OCI-LY7 (cell line): ENCODE measurements at regions not wholly inside any gene's neighbourhood (a gene's known extent, or its start where the extent isn't known, plus 50 kb on each side); places are given as distances from the start of the nearest gene placed in this dataset.

Source experiments
- BruUV-seq: library from RNA; stranded (reverse); fragments of 400-500 nt; replicated peaks from 2 replicates; lab custom pipeline; 2021; lab: Mats Ljungman, UMichigan
- CTCF ChIA-PET: fragments of 300-600 bp; sonication (Branson Sonifier 250); formaldehyde crosslinking; loops from one replicate; lab custom pipeline; 2022; ENCODE audit warnings: antibody characterized with exemption; ENCODE audit not compliant: unreplicated experiment; lab: Charles Lee
- POLR2A ChIA-PET: fragments of 300-600 bp; sonication (Branson Sonifier 250); formaldehyde crosslinking; loops from one replicate; lab custom pipeline; 2022; ENCODE audit warnings: antibody characterized with exemption; lab: Charles Lee
- DNase-seq: peaks from one replicate; pipeline ENCODE4 v3.0.0-alpha.2; 2015; ENCODE audit warnings: low spot score
- H2AFZ ChIP-seq: fragments of 200-600 bp; sonication (generic), shearing (Covaris generic); 2 replicates; pipeline ENCODE4 v1.6.1; 2014; ENCODE audit warnings: mild to moderate bottlenecking, antibody characterized with exemption, low read length, moderate library complexity
- H3K27ac ChIP-seq: fragments of 200-600 bp; sonication (generic); 2 replicates; pipeline ENCODE4 v1.5.1; 2014; ENCODE audit warnings: mixed run types, low read depth, mild to moderate bottlenecking, moderate library complexity, low read length, inconsistent platforms; ENCODE audit not compliant: poor library complexity, severe bottlenecking
- H3K36me3 ChIP-seq: fragments of 200-600 bp; sonication (generic); 2 replicates; pipeline ENCODE4 v1.6.1; 2014; ENCODE audit warnings: mild to moderate bottlenecking, antibody characterized with exemption, low read length, moderate library complexity, mixed read lengths; ENCODE audit not compliant: insufficient read depth
- H3K4me1 ChIP-seq: fragments of 200-600 bp; sonication (generic); 2 replicates; pipeline ENCODE4 v1.5.1; 2014; ENCODE audit warnings: mild to moderate bottlenecking, low read length; ENCODE audit not compliant: insufficient read depth, poor library complexity, severe bottlenecking
- H3K4me2 ChIP-seq: fragments of 200-600 bp; sonication (generic); 2 replicates; pipeline ENCODE4 v1.6.1; 2014; ENCODE audit warnings: mild to moderate bottlenecking, low read length
- H3K4me3 ChIP-seq: fragments of 200-600 bp; sonication (generic); 2 replicates; pipeline ENCODE4 v1.5.1; 2014; ENCODE audit warnings: mild to moderate bottlenecking, low read depth, low read length; ENCODE audit not compliant: poor library complexity, severe bottlenecking
- H3K79me2 ChIP-seq: fragments of 200-600 bp; sonication (generic); 2 replicates; pipeline ENCODE4 v1.6.1; 2016; ENCODE audit warnings: low read depth, mild to moderate bottlenecking, low read length, moderate library complexity, mixed read lengths; ENCODE audit not compliant: insufficient read depth
- H3K9me2 ChIP-seq: fragments of 200-600 bp; sonication (generic); 2 replicates; pipeline ENCODE4 v1.6.1; 2016; ENCODE audit warnings: mild to moderate bottlenecking, low read length, mixed read lengths; ENCODE audit not compliant: insufficient read depth
- H3K9me3 ChIP-seq: fragments of 200-600 bp; sonication (generic); 2 replicates; pipeline ENCODE4 v1.6.1; 2014; ENCODE audit warnings: mild to moderate bottlenecking, mixed run types, low read length, mixed read lengths
- H4K20me1 ChIP-seq: fragments of 200-600 bp; sonication (generic); 2 replicates; pipeline ENCODE4 v1.6.1; 2014; ENCODE audit warnings: mild to moderate bottlenecking, antibody characterized with exemption, low read length, moderate library complexity, mixed read lengths; ENCODE audit not compliant: insufficient read depth
- EZH2phosphoT487 ChIP-seq: fragments of 200-600 bp; sonication (generic); IDR thresholded peaks from 2 replicates; pipeline ENCODE4 v1.6.1; 2018; ENCODE audit warnings: low read depth, borderline replicate concordance, mild to moderate bottlenecking, mixed run types, antibody characterized with exemption, low read length, moderate library complexity, mixed read lengths
- intact Hi-C: fragments of 100-400 bp; cut with micrococcal nuclease; formaldehyde crosslinking; loops from one replicate; pipeline ENCODE4 v1.10.0; 2022; ENCODE audit not compliant: unreplicated experiment
- TF ChIP-seq, protein P1 (sequence below): fragments of 200-600 bp; sonication (generic); conservative IDR thresholded peaks from 2 replicates; pipeline ENCODE4 v1.5.1; 2014; ENCODE audit warnings: mild to moderate bottlenecking, antibody characterized with exemption, low read length, moderate library complexity, mixed read lengths

- CTCF ChIA-PET: no interaction called here
- BruUV-seq: no TSS peak
Observed at GRCh38 chr2:9096761-9097160, 93.3 kb upstream of the MBOAT2 start.

GRCh38 chr2:9095690-9096089 is 92.2 kb upstream of the MBOAT2 start:
- H3K4me2 ChIP-seq: no peak overlapping the region
- H3K4me1 ChIP-seq: no peaks in the 10 kb centered on the region
- no peaks in the 10 kb centered on the region for H4K20me1 ChIP-seq
- POLR2A ChIA-PET: no interaction called here
- H3K9me2 ChIP-seq: no peaks in the 10 kb centered on the region
- H3K79me2 ChIP-seq: no peaks in the 10 kb centered on the region
- intact Hi-C loops: no loop called here
- no peak overlapping the region for H2AFZ ChIP-seq
- no peaks in the 10 kb centered on the region for H3K9me3 ChIP-seq
- CTCF ChIA-PET: no interaction called here
- H3K27ac ChIP-seq: no peak overlapping the region
- no TSS peak for BruUV-seq
- no peak for TF ChIP-seq EZH2phosphoT487
- TF ChIP-seq, protein P1, sequence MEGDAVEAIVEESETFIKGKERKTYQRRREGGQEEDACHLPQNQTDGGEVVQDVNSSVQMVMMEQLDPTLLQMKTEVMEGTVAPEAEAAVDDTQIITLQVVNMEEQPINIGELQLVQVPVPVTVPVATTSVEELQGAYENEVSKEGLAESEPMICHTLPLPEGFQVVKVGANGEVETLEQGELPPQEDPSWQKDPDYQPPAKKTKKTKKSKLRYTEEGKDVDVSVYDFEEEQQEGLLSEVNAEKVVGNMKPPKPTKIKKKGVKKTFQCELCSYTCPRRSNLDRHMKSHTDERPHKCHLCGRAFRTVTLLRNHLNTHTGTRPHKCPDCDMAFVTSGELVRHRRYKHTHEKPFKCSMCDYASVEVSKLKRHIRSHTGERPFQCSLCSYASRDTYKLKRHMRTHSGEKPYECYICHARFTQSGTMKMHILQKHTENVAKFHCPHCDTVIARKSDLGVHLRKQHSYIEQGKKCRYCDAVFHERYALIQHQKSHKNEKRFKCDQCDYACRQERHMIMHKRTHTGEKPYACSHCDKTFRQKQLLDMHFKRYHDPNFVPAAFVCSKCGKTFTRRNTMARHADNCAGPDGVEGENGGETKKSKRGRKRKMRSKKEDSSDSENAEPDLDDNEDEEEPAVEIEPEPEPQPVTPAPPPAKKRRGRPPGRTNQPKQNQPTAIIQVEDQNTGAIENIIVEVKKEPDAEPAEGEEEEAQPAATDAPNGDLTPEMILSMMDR: no peak
- no peaks in the 10 kb centered on the region for H3K36me3 ChIP-seq
- DNase-seq: no peak
- H3K4me3 ChIP-seq: no peak overlapping the region

More at GRCh38 chr2:9096761-9097160, 93.3 kb upstream of the MBOAT2 start:
- H3K4me1 ChIP-seq: no peaks in the 10 kb centered on the region
- H3K9me3 ChIP-seq: no peaks in the 10 kb centered on the region
- no peaks in the 10 kb centered on the region for H3K9me2 ChIP-seq
- H3K79me2 ChIP-seq: no peaks in the 10 kb centered on the region
- intact Hi-C loops: no loop called here
- no peak for DNase-seq
- TF ChIP-seq EZH2phosphoT487: no peak
- TF ChIP-seq, protein P1: no peak
- H4K20me1 ChIP-seq: no peaks in the 10 kb centered on the region
- H2AFZ ChIP-seq: no peak overlapping the region
- no peak overlapping the region for H3K27ac ChIP-seq
- no peak overlapping the region for H3K4me3 ChIP-seq
- POLR2A ChIA-PET: no interaction called here
- H3K4me2 ChIP-seq: no peak overlapping the region
- H3K36me3 ChIP-seq: no peaks in the 10 kb centered on the region

- TF ChIP-seq EZH2phosphoT487: no peak
- TF ChIP-seq, protein P1: no peak
- Histone ChIP-seq H3K9me3 (no peaks in the 10 kb centered on the region), H3K79me2 (no peaks in the 10 kb centered on the region), H3K4me2 (no peak overlapping the region), H2AFZ (no peak overlapping the region), H4K20me1 (no peaks in the 10 kb centered on the region), H3K4me1 (no peaks in the 10 kb centered on the region), H3K36me3 (no peaks in the 10 kb centered on the region), H3K9me2 (no peaks in the 10 kb centered on the region), H3K4me3 (no peak overlapping the region), H3K27ac (no peak overlapping the region)
- intact Hi-C loops: no loop called here
- DNase-seq: no peak
- CTCF ChIA-PET: no interaction called here
- POLR2A ChIA-PET: no interaction called here
- BruUV-seq: no TSS peak
Observed at GRCh38 chr2:9095226-9095625, 91.7 kb upstream of the MBOAT2 start.
